B cell (primary cell): ENCODE measurements at regions not wholly inside any gene's neighbourhood (a gene's known extent, or its start where the extent isn't known, plus 50 kb on each side); places are given as distances from the start of the nearest gene placed in this dataset.

ENCODE experiments used
- ATAC-seq: fragments of 200-7000 bp; cut with Tn5 transposase; one replicate; pipeline ENCODE4 v1.10.0; 2021; ENCODE audit warnings: low read depth, mild to moderate bottlenecking, moderate number of reproducible peaks, moderate library complexity
- CTCF ChIA-PET: fragments of 350-600 bp; sonication (Branson Sonifier 250); formaldehyde crosslinking; loops from one replicate; lab custom pipeline; 2021; ENCODE audit warnings: antibody characterized with exemption, inconsistent platforms; lab: Charles Lee
- POLR2A ChIA-PET: fragments of 350-600 bp; sonication (Branson Sonifier 250); formaldehyde crosslinking; loops from one replicate; lab custom pipeline; 2021; ENCODE audit warnings: antibody characterized with exemption; lab: Charles Lee
- DNase-seq: peaks from one replicate; pipeline ENCODE4 v3.0.0; 2013
- H2AFZ ChIP-seq: 2 replicates; pipeline ENCODE4 v1.6.1; 2012; ENCODE audit warnings: mild to moderate bottlenecking, low read depth, low read length; ENCODE audit not compliant: insufficient read depth, poor library complexity, severe bottlenecking
- H3K27ac ChIP-seq, 2 donors: 1 replicate in 1 of 2; 2 replicates in 1 of 2; pipeline ENCODE4 v1.5.1; 2012 to 2013; ENCODE audit warnings: low read length in 2 of 2, mild to moderate bottlenecking in 2 of 2, moderate library complexity in 1 of 2
- H3K27me3 ChIP-seq, 4 experiments: fragments of 200-600 bp in 1 of 4; sonication (generic) in 1 of 4; replicated peaks in 1 of 4; 1 replicate in 2 of 4; 2 replicates in 2 of 4; pipeline versions ENCODE4 v1.6.1 to v1.7.0; 2013 to 2016; ENCODE audit warnings: low read length in 3 of 4, mild to moderate bottlenecking in 2 of 4, mixed read lengths in 1 of 4, moderate library complexity in 1 of 4; ENCODE audit not compliant: insufficient read depth in 4 of 4, control insufficient read depth in 3 of 4; ENCODE audit errors: control extremely low read depth in 1 of 4
- H3K36me3 ChIP-seq, 2 experiments: replicated peaks in 1 of 2; 1 replicate in 1 of 2; 2 replicates in 1 of 2; pipeline versions ENCODE4 v1.6.1 to v1.7.1; 2013; ENCODE audit warnings: low read length in 1 of 2; ENCODE audit not compliant: insufficient read depth in 2 of 2, control insufficient read depth in 1 of 2; ENCODE audit errors: control extremely low read depth in 1 of 2, extremely low read depth in 1 of 2
- H3K4me1 ChIP-seq, 2 donors: fragments of 200-600 bp in 1 of 2; sonication (generic) in 1 of 2; 1 replicate in 1 of 2; 2 replicates in 1 of 2; pipeline versions ENCODE4 v1.5.1 to v1.6.1; 2013 to 2017; ENCODE audit warnings: low read length in 2 of 2; ENCODE audit not compliant: control insufficient read depth in 2 of 2, insufficient read depth in 2 of 2
- H3K4me2 ChIP-seq: replicated peaks from 2 replicates; pipeline ENCODE3; 2012; ENCODE audit warnings: mild to moderate bottlenecking, low read depth, low read length; ENCODE audit not compliant: poor library complexity, severe bottlenecking
- H3K4me3 ChIP-seq, 5 experiments: fragments of 200-600 bp in 1 of 5; sonication (generic) in 1 of 5; 1 replicate in 3 of 5; 2 replicates in 2 of 5; pipeline versions ENCODE4 v1.5.1 to v1.7.0; 2011 to 2016; ENCODE audit warnings: low read length in 4 of 5, mild to moderate bottlenecking in 4 of 5, low read depth in 2 of 5, control low read depth in 1 of 5, moderate library complexity in 1 of 5; ENCODE audit not compliant: insufficient read depth in 1 of 5; ENCODE audit errors: control extremely low read depth in 1 of 5, extremely low read depth in 1 of 5
- H3K79me2 ChIP-seq: fragments of 200-600 bp; sonication (generic); one replicate; pipeline ENCODE4 v1.6.0; 2016; ENCODE audit warnings: low read length; ENCODE audit not compliant: control insufficient read depth, insufficient read depth
- H3K9ac ChIP-seq: fragments of 200-600 bp; sonication (generic); 2 replicates; pipeline ENCODE4 v1.6.1; 2017; ENCODE audit warnings: mild to moderate bottlenecking, low read length, moderate library complexity
- H3K9me3 ChIP-seq, 3 donors: one replicate each; pipeline versions ENCODE4 v1.6.1 to v1.7.1; 2013; ENCODE audit warnings: low read length in 2 of 3; ENCODE audit not compliant: control insufficient read depth in 2 of 3, insufficient read depth in 1 of 3; ENCODE audit errors: control extremely low read depth in 1 of 3
- H4K20me1 ChIP-seq: 2 replicates; pipeline ENCODE4 v1.6.0; 2012; ENCODE audit warnings: mild to moderate bottlenecking, low read length; ENCODE audit not compliant: insufficient read depth, control insufficient read depth, poor library complexity, severe bottlenecking
- H3K27ac Mint-ChIP-seq: one replicate; pipeline ENCODE4 v1.8.0; 2021; ENCODE audit warnings: mixed read lengths
- H3K27me3 Mint-ChIP-seq: one replicate; pipeline ENCODE4 v1.8.0; 2021; ENCODE audit warnings: mixed read lengths
- H3K4me1 Mint-ChIP-seq: one replicate; pipeline ENCODE4 v1.8.0; 2021; ENCODE audit warnings: mixed read lengths
- H3K4me3 Mint-ChIP-seq: one replicate; pipeline ENCODE4 v1.8.0; 2021; ENCODE audit warnings: mixed read lengths
- H3K9me3 Mint-ChIP-seq: one replicate; pipeline ENCODE4 v1.8.0; 2022; ENCODE audit warnings: mixed read lengths; ENCODE audit not compliant: insufficient read depth
- EZH2 ChIP-seq: IDR thresholded peaks from 2 replicates; pipeline ENCODE4 v1.6.1; 2012; ENCODE audit warnings: borderline replicate concordance, low read depth, mild to moderate bottlenecking, moderate library complexity, low read length; ENCODE audit not compliant: insufficient read depth, poor library complexity, severe bottlenecking
- WGBS: methylation state at CpG from one replicate; pipeline ENCODE4 v1.1.5; 2013; ENCODE audit warnings: missing lambda C conversion rate; ENCODE audit not compliant: insufficient coverage; 5-methylcytosine and 5-hydroxymethylcytosine counted together
- intact Hi-C: fragments of 100-400 bp; cut with micrococcal nuclease; formaldehyde crosslinking; loops from one replicate; pipeline ENCODE4 v1.10.0; 2022
- TF ChIP-seq, protein P1 (sequence below): fragments of 200-600 bp; IDR thresholded peaks from one replicate; pipeline ENCODE4 v1.8.0; 2022; ENCODE audit warnings: antibody characterized with exemption, mild to moderate bottlenecking

DNA sequence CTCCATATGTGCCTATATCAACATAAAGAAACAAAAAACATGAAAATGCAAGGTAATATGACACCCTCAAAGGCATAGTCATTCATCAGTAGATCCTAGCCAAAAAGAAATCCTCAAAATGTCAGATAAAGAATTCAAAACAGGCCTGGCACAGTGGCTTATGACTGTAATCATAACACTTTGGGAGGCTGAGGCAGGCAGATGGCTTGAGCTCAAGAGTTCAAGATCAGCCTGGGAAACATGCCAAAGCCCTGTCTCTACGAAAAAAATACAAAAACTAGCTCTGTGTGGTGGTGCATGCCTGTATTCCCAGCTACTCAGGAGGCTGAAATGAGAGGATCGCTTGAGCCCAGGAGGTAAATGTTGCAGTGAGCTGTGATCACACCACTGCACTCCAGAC lies 284.6 kb upstream of the KLHL29 start:
- no peaks in the 10 kb centered on the region for H3K4me1 ChIP-seq
- ChIA-PET POLR2A (no interaction called here), CTCF (no interaction called here)
- no peak overlapping the region for H3K27ac ChIP-seq
- no peak for TF ChIP-seq EZH2
- TF ChIP-seq, protein P1, sequence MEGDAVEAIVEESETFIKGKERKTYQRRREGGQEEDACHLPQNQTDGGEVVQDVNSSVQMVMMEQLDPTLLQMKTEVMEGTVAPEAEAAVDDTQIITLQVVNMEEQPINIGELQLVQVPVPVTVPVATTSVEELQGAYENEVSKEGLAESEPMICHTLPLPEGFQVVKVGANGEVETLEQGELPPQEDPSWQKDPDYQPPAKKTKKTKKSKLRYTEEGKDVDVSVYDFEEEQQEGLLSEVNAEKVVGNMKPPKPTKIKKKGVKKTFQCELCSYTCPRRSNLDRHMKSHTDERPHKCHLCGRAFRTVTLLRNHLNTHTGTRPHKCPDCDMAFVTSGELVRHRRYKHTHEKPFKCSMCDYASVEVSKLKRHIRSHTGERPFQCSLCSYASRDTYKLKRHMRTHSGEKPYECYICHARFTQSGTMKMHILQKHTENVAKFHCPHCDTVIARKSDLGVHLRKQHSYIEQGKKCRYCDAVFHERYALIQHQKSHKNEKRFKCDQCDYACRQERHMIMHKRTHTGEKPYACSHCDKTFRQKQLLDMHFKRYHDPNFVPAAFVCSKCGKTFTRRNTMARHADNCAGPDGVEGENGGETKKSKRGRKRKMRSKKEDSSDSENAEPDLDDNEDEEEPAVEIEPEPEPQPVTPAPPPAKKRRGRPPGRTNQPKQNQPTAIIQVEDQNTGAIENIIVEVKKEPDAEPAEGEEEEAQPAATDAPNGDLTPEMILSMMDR = no peak
- no peak overlapping the region for H3K4me2 ChIP-seq
- H3K27ac Mint-ChIP-seq = no peak overlapping the region
- ATAC-seq (no peak), DNase-seq (no peak)
- no peak overlapping the region for H3K9ac ChIP-seq
- H3K27me3 Mint-ChIP-seq = no peaks in the 10 kb centered on the region
- H3K9me3 Mint-ChIP-seq = peaks cover 2% of the 10 kb centered on the region
- H3K36me3 ChIP-seq = no peaks in the 10 kb centered on the region
- intact Hi-C loops = no loop called here
- H2AFZ ChIP-seq = no peak overlapping the region
- no peak overlapping the region for H3K4me3 ChIP-seq
- no peaks in the 10 kb centered on the region for H4K20me1 ChIP-seq
- H3K4me3 Mint-ChIP-seq = no peak overlapping the region
- no peaks in the 10 kb centered on the region for H3K79me2 ChIP-seq
- 40% methylated on average over 1 of the region's 2 CpGs for WGBS
- peaks cover 0 to 3% (median 1%) of the 10 kb centered on the region in 3 donors for H3K9me3 ChIP-seq
- H3K4me1 Mint-ChIP-seq = no peaks in the 10 kb centered on the region
- H3K27me3 ChIP-seq = no peaks in the 10 kb centered on the region

DNA sequence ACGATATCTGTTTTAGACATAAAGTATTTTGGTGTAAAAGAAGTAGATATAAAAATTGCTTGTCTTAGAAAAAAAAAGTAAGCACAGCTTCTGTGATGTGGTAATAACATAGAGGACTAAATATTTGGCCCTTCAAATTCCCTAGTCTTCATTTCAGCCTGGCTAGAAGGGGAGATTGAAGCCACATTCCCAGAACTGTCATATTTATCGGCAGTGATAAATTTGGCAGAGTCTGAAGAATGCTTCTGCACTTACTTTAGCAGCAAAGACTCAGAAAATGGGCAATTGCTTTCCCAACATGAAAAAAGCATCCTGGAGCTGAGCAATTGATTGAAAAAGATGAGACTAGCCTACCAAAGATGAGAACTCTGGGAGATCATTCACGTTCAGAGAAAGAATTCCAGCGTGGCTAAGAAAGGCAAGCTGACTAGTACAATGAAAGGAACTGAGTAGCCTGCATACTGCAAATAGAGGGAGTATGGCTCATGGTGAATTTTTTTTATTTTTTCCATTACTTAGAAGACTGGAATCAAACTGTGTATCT lies 278.7 kb upstream of the KLHL29 start:
- Histone ChIP-seq H3K36me3 (no peaks in the 10 kb centered on the region), H4K20me1 (no peaks in the 10 kb centered on the region), H3K4me2 (no peak overlapping the region), H3K79me2 (no peaks in the 10 kb centered on the region), H3K9ac (no peak overlapping the region), H3K4me3 (no peak overlapping the region), H3K27me3 (no peaks in the 10 kb centered on the region), H3K27ac (no peak overlapping the region), H3K4me1 (no peaks in the 10 kb centered on the region), H3K9me3 (peaks cover 0 to 1% (median 0%) of the 10 kb centered on the region in 3 donors), H2AFZ (no peak overlapping the region)
- Mint-ChIP-seq H3K4me1 (no peaks in the 10 kb centered on the region), H3K27me3 (no peaks in the 10 kb centered on the region), H3K9me3 (peaks cover 2% of the 10 kb centered on the region), H3K27ac (no peak overlapping the region), H3K4me3 (no peak overlapping the region)
- DNase-seq = no peak
- CTCF ChIA-PET = no interaction called here
- intact Hi-C loops = no loop called here
- ATAC-seq = no peak
- POLR2A ChIA-PET = no interaction called here
- 86% methylated on average over 3 of the region's 4 CpGs for WGBS
- TF ChIP-seq, protein P1 = no peak
- TF ChIP-seq EZH2 = no peak
